HG02981 (cell line): ENCODE measurements at regions not wholly inside any gene's neighbourhood (a gene's known extent, or its start where the extent isn't known, plus 50 kb on each side); places are given as distances from the start of the nearest gene placed in this dataset.

Source experiments
- ATAC-seq: cut with Tn5 transposase; IDR thresholded peaks from one replicate; pipeline ENCODE4 v1.9.1; 2021; ENCODE audit warnings: mild to moderate bottlenecking, moderate library complexity; ENCODE audit not compliant: unreplicated experiment

DNA sequence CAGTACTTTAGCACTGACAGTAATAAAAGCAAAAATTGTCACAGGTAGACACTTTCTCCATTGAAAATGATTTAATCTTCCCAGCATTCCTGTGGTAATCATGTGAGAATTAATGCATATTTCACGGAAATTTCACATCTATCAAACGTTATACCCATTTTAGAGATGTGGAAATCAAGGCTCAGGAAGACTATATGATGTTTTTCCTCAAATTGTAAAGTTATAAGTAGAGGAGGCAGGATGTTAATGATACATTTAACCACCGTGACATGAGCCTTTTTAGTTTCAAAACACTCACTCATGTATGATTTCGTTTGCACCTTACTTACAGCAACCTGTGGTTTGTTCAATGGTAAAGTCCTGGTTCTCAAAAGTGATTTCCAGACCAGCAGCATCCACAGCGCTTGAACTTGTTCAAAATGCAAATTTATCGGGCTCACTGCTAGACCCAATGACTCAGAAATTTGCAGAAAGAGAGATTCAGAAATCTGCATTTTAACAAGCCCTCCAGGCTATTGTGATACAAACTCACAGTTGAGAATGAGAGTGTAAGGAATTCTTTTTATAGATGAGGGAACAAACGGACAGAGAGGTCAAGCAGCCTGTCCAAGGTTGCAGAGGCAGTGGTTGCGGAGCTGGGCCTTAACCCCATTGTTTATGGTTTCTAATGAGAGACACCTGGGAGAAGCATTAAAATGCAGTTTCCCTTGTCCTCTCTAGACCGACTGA, 654.8 kb upstream of the TBX3 start:
- no peak for ATAC-seq

DNA sequence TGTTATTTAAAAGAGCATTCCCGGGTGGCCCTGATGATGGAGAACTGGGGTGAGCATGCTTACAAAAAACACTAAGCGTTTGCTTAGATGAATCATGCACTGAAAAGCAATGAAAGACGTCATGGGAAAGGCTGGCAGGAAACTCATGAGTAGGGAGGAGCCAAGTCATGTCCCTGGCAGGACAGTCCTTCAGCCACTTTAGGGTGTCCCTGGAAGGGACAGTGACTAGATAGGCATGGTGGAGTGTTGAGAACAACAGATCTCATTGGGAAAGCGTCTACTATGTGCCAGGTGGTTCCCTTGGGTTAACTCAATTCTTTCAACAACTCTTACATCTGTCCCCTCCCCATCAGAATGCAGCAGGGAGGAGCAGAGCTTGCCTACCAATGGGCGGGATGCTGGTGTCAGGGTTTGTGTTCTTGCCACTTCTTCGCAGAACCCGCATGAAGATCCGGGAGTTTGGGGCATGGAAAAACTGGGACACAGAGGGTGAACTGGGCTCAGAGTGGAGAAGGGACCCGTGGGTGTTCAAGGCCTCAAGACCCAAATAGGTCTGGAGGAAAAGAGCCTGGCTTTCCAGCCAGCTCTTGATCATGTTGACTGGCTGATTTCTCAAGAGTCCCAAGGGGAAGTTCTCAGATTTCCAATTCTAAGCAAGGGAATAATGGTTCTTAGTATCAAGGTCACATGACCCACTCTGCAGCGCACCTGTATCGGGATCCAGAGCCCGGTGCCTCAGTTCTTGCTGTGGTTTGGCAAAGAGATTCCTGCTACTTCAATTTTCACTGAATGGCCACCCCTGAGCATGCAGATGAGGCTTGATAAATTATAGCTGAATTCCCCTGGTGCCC, 653.9 kb upstream of the TBX3 start:
- ATAC-seq, result no peak

DNA sequence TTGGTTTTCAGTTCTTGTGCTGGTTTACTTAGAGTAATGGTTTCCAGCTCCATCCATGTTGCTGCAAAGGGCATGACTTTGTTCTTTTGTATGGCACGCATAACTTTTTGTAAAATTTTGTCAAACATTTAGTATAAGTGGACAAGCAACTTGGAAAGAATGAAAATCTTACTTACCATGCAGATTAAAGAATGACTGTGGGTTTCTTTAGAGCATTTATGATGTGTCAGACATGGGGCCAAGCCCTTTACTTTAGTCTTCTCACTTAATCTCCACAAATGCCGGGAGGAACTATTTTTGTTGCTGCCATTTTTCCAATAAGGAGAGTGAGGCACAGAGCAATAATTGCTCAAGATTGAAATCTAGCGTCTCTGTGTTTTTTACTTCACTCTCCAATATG, 652.5 kb upstream of the TBX3 start:
- ATAC-seq, result no peak

DNA sequence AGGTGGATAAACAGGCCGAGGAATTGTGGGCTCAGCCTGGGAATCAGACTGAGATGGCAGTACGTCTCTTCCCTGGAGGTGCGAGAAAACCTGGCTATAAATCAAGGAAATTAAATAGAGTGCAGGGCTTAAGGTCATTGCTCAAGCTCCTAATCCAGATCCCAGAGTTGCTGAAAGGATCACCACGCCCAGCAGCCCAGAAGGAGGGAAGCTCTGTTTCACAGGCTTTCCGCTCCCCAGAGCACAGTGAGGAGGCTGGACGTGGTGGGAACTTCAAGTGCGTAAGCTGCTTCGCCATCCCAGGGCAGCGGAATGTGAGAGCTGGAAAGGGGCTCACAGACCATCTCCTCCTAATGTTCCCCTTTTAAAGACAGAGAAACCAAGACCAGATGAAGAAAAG, 651.6 kb upstream of the TBX3 start:
- no peak for ATAC-seq

DNA sequence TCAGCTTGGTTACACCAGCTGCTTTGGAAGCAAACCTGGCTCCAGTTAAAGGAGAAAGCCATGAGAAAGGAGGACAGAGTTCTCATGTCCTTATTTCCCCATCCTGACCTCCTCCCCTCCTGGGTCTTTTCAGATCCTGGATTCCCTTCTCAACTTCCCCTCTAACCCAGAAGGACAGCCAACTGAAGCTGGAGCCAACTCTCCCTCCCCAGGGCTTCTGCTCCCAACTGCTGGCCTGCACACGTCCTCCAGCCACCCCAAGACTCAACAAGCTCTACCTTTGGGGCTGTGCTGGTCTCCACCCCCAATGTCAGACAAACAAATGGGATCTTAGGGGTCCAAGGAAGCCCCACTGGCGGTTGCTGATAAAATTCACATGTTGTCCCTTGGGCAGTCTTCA, 651.1 kb upstream of the TBX3 start:
- ATAC-seq, result no peak

DNA sequence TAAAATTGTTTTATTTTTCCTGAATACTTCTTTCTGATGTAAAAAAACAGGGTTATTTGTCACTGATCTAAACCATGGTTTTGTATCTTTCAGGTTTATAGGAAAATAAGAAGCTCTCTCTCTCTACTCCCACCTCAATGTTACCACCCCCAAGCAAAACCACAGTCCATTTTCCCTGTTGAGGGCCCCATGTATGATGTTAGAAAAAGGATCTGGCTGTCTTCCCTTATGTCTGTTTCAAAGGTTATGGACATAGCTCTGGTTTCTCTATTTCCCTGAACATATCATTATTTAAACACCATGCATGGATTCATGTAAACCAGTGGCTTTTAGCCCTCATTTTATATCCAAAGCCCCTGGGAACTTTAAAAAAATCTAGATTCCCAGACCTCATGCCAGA, 649.0 kb upstream of the TBX3 start:
- ATAC-seq, result no peak

DNA sequence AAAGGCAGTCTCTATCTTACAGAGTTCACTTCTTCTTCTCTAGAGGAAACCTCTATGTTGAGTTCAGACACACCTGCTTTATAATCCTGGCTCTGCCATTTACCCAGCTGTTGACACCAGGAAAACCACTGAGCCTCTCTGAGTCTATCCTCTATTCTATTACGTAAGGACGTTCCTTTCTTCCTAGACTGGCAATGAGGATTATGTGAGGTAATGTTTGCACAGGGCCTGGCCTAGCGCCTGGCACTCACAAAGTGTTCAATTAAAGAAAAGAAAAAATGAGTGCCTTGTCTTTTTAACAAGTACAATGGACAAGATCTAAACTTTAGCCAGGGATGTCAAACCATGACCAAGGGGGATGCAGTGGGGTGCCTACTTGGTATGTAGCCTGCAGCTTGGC, 641.9 kb upstream of the TBX3 start:
- ATAC-seq, result no peak

DNA sequence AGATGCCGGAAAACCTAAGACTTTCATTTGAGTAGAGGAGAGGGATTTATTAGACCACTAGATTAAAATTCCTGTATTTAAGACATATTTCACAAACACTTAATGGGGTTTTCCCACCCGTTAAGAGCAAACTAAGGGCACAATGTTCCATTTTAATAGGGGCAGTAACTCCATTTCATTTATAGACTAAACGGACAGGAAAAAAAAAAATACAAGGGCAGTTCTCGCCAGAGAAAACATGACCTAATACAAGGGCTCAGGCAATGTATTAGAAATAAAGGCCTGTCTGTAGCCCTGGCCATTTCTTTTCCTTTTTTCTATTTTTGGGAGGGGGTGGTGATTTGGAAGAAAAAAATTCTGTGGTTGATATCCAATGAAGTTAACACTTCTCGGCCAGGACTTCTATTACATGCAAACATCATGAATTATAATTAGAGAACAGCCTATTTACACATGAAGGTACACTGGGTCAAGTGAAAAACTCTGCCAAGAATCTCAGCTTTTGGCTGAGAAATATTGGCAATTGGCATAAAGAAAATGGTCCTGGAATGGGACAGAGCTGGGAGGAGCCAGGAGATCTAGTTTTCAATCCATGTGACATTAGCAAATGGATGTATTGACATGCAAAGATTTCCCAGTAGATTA, 641.1 kb upstream of the TBX3 start:
- no peak for ATAC-seq

DNA sequence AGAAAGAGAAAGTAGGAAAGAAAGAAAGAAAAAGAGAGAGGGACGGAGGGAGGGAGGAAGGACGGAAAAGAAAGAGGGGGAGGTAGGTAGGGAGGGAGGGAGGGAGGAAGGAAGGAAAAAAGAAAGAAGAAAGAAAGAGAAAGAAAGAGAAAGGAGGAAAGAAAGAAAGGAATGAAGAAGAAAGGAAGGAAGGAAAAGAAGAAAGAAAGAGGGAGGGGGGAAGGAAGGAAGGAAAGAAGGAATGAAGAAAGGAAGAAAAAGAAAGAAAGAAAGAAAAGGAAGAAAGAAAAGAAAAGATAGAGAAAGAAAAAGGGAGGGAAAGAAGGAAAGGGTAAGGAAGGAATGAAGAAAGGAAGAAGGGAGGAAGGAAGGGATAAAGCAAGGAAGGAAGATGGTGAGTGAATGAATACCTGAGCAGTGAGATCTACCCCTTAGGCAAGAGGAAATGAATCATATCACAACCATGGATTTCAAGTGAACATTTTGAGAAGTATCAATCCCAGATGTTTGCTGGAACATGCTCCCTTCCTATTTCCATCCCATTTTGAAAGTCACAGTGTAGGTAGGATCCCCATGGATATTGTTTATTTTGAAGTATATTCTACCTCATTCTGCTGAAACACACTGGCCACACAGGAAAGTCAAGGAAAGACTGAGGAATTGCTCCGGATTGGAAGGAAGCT, 639.4 kb upstream of the TBX3 start:
- ATAC-seq, result no peak

DNA sequence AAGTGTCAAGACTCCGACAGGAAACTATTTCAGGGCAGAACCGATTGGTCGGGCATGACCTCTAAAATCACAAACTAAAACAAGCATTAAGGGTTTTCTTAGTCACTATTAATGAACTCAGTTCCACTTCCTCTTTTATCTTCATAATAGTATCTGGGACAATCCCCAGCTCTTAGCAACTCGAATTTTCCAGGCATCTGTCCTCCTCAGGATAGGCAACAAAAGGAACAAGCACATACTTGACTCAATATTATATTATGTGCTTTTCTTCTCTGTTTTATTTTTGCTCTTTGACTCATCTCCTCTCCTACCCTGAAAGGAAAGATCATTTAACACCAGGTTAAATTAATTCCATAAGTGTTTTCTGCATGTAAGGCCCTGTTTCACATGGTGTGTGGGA, 638.3 kb upstream of the TBX3 start:
- no peak for ATAC-seq

DNA sequence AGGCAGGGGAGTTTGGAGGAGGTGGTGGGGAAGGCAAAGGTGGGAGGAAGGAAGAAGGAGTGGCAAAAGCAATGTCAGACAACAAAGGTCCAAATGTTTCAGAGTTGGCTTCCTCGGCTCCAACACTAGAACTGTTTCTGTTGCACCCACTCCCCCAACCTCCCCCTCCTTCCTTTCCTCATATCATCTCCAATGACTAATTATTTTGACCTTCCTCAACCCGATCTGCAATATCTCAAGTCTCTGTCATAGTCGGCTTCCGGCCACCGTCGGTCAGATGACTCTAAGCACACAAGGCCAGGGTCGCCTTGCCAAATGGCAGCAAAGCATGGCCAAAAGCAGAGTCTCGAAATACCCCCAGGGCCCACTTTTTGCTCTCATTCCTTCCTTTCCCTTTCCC, 637.0 kb upstream of the TBX3 start:
- no peak for ATAC-seq

DNA sequence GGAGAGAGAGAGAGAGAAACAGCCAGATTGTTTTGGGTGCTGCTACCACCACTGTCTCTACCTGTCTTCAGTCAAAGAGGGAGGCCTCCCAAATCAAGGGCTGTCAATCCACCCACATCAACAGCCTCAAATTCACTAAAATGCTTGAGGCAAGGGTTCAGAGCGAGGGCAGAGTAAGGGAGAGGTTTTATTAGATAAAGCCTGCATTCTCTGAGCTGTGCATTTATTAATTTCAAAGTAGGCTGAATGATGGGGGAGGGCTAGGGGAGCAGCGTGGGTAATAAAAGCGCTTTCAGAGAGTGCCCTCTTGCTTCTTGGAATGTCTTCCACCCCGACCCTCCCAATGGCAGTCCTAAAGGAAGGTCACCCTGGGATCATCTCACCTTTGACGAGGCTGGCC, 636.5 kb upstream of the TBX3 start:
- no peak for ATAC-seq

DNA sequence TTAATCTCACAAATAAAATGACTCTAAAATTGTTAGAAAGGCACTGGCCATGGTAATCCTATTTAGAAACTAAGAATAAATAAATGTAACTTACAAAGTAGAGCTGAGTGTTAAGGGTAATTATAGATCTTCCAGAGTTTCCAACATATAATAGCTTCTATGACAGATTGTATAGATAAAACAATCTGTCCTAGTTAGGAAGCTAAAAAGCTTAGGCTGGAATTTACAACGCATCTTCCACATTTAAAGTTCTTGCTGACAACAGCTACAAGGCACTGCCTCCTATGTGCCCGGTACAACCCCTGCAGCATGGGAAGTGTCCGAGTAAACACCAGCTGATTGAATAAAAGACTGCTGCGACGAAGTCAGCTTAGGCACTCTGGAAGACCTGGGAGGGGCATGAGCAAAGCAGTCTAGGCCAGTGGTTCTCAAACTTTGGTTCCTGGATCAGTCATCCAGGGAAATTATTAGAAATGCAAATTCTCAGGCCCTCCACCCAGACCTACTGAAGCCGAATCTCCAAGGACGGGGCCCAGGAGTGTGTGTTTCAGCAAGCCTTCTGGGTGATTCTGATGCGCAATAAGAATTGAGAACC, 635.6 kb upstream of the TBX3 start:
- ATAC-seq, result no peak

DNA sequence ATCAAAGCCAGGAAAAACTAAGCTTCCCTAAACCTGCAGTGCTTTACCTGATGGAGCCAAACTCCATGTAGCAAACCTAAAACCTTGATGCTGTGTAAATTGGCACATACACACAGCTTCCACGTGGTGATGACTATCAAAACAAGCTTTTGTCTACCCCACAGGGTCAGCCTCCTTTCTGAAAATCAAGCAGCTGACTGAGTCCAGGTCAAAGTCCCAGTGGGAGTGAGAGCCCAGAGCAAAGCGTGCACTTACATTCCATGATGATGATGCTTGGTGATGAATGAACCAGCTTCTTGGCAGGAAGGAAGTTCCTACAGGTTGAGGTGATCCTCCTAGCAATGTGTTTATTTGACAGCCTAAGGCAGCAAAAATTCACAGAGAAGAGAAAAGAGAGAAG, 630.0 kb upstream of the TBX3 start:
- no peak for ATAC-seq

DNA sequence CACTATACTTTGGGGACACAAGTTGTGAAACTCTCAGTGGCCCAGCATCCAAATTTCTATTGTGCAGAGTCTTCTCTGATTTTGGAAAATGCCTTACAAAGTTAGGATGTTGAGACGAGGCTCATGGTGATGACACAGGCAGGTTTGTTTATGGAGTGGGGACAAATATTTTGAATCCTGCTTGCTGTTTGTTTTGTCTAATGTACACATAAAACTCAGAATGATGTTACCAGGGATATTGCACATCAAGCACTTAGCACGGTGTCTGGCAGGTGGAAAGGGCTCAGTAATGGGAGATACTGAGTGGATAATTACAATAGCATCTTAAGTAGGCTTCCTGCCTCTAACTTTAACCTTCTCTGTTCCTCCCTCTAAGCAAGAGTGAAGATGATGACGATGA, 628.9 kb upstream of the TBX3 start:
- no peak for ATAC-seq

DNA sequence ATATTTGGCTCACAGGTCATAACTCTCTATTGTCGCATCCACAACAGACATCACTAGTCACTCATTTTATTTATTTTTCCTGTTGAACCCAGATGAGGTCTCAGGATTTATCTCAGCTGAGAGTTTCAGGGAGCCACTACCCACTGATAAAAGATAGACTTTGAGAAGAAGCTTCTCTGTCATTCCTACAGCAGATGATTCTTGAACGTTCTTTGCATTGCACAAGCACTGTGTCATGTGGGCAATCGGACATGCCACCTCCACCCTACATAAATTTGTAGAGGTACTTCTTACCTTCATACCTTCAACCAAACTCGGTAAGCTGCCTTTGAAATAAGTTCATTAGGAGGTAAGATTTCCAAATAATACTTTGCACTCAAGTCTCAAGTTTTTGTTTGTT, 627.9 kb upstream of the TBX3 start:
- ATAC-seq, result no peak

DNA sequence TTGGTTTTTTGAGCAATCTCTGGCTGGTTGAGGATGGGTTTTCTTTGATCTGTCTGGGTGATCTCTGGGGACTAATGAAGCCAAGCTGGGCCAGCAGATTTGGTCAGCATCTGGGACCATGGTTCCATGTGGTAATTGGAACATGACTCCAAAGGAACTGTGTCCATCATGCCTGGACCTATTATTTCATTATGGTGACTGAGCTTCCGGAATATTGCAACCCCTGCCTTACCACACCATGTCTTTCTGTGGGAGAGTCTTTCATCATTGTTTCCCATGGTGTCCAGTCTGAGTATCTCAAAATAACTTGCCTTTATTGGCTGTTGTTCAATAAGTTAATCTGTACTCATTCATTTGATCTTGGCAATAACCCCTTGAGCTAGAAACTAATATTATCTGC, 624.9 kb upstream of the TBX3 start:
- no peak for ATAC-seq

DNA sequence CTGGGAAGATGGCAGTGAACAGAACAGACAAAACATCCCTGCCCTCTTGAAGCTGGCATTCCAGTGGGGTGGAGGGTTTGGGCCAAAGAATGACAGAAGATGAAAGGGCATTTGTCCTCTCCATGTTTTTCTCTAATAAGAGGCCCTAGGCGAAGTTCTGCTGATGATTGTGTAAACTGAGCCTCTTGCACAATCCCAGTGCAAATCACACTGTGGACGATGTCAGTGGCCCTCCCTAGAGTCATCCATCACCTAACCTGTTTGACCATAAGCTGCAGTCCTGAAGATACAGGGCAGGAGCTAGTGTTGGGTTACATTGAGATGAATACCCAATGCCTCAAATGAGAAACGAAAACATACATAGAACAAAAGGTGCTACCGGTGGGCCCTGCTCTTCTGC, 622.4 kb upstream of the TBX3 start:
- no peak for ATAC-seq

DNA sequence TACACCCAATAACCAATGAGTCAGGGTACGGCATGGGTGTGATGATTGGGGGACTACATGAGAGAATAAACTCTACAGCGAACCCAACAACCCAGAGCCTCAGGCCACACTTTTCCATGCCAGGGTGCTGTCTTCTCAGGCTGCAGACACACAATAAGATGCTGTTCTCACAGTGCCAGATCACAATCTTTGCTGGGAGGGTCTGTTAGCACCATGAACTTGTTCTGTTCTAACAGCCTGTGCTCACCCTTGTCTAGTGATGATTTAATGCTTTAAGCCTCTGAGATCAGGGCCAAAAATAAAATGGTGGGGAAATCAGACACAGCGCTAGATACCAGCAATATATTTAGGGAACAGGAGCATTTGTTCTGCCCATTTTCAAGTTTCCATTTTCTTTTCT, 621.9 kb upstream of the TBX3 start:
- ATAC-seq, result no peak

DNA sequence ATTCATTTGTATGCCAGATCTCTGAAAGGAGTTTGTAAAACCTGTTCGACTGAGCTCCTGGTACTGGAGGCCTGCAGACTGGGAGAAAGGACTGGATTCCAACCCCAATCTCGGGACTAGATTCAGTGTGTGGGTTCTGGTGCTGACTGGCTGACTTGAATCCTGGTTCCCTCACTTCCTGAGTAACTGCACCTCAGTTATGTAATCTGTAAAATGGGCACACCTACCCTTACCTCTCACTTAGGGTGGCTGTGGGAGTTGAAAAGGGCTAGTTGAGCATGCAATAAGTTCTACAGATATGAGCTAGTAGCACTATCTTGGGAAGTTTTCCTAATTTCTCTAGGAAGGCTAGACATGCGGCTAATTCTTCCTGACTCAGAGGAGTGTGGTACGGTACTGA, 621.3 kb upstream of the TBX3 start:
- ATAC-seq, result no peak

DNA sequence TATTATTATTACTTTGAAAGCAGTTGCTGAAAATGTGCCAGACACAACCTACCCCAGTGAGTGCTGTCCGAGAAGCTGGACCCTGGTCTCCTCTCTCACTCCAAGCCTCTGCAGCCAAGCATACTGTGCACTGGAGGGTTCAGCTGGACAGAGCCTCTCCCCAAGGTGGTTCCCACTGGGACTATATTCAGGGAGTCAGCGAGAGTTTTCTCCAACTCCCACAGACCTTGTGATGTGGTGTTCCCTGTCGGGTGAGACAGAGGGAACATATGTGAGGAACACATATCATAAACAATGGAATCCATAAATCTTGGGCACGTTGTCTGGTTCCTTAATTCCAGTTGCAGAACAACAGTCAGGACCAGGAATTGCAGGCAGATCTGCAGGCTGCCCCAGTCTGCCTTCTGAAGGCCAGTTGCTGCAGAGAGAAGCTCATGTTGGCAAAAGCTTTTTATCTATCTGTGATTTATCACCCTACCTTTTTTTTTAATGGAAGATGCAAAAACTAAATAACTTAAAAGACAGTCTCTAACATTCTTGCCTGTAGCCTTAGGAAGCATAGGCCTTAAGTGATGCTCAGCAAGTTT, 619.8 kb upstream of the TBX3 start:
- no peak for ATAC-seq
